GM21825 (cell line): ENCODE measurements at regions not wholly inside any gene's neighbourhood (a gene's known extent, or its start where the extent isn't known, plus 50 kb on each side); places are given as distances from the start of the nearest gene placed in this dataset.
"Not testable (repeated sequence)": the region's sequence is repeated elsewhere in the genome, so short reads cannot be mapped to it uniquely, and the experiment has no call there.

Source experiments
- ATAC-seq: cut with Tn5 transposase; IDR thresholded peaks from one replicate; pipeline ENCODE4 v1.9.1; 2021; ENCODE audit warnings: mild to moderate bottlenecking, moderate library complexity; ENCODE audit not compliant: unreplicated experiment

DNA sequence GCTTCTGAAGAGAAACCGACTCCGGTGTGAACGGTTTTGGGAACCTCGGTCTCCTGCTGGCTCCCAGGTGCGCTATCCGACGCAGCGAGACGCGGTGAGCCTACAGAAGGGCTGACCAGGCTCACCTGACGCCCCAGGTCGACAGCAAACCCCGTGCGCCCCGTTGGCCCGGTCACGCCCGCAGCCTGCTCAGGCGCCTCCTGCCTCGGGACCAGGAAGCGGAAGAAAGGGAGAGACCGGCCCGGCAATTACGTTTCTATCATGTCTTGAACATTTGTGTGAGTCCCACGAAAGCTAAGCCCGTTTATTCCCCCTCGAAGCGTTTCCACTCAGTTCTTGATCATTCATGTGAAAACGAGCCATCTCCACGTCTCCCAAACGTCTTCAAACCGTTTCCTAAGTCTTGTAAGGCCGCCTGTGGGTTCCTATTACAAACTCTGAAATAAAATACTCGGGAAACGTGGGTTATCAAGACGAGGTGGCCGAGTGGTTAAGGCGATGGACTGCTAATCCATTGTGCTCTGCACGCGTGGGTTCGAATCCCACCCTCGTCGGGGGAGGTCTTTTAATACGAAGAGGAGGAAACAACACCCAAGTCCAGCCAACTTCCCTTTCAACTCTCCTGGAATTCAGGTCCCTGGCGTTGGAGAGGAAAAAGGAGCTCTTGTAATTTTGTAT, 150.5 kb upstream of the PRSS16 start:
- ATAC-seq = no peak

DNA sequence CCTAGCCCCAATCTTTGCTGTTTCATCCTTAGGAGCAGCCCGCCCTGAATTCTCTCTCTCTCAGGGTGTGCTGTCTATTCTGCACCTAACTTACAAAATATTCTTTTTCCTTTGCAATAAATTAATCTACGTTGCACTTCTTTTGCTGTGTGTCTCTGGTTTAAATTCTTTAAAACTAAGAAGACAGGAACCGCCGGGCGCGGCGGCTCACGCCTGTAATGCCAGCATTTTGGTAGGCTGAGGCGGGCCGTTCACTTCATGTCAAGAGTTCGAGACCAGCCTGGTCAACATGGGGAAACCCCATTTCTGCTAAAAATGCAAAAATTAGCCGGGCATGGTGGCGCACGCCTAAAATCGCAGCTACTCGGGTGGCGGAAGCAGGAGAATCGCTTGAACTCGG, 148.5 kb upstream of the PRSS16 start:
- no peak for ATAC-seq

GRCh38 chr6:27100921-27101320, 146.6 kb upstream of the PRSS16 start:
- ATAC-seq = no peak

GRCh38 chr6:27101824-27102223, 145.7 kb upstream of the PRSS16 start:
- ATAC-seq = no peak

GRCh38 chr6:27106382-27106781, 141.1 kb upstream of the PRSS16 start:
- no peak for ATAC-seq

DNA sequence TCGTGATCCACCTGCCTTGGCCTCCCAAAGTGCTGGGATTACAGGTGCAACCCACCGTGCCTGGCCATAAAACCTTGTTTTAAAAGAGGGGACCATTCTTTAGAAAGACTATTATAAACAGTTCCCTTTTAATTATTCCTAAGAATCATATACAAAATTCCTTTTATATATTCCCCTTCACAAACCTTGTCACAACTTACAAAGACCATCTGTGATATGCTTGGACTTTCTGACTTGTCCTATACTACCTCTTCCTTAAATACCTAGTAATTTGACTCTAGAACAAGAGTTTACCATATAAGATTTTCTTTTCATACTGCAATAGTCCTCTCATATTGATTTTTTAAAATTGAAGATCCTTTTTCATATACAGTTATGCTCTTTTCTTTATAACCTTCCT, 135.8 kb upstream of the PRSS16 start:
- ATAC-seq = no peak

GRCh38 chr6:27112974-27113373, 134.5 kb upstream of the PRSS16 start:
- no peak for ATAC-seq

- ATAC-seq = no peak
Measured at GRCh38 chr6:27119329-27119728, 128.2 kb upstream of the PRSS16 start.

- no peak for ATAC-seq
Measured at GRCh38 chr6:27119761-27120160, 127.7 kb upstream of the PRSS16 start.

DNA sequence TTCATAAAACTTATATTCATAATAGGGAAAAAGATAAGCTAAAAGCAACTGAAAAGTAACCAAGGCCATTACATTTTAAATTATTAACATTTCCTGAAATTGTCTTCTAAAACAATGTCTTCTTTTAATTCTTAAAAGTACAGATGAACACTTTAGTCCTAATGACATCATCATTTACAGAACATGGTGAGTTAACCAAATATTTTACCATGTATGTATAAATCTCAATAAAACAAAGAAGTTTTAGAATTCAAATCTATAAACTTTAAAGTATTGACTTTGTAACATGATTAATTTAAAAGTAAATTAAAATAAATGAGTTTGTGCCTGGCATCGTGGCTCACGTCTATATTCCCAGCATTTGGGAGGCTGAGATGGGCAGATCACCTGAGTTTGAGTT, 125.9 kb upstream of the PRSS16 start:
- no peak for ATAC-seq

DNA sequence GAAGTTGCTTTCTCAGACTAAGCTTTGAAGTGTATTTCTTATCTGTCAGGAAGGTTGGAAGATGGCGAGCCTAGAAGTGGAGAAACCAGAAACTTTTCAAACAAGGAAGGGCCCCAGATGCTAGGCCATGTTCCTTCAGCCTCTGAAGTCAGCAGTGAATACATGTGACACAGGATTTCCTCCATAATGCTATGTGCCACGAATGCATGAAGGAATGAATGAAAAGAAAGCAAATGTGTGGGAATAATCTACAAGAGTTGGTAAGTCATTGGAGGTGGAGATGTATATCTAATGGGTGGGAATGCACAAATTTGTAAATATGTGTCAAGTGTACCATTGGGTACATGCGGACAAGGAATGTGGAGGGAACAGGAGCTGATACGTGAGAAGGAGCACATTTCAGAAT, 123.2 kb upstream of the PRSS16 start:
- no peak for ATAC-seq

- no peak for ATAC-seq
Measured at GRCh38 chr6:27126046-27126814, 121.3 kb upstream of the PRSS16 start.

- peak; percentile 41 for ATAC-seq
Measured at GRCh38 chr6:27126815-27127537, 120.5 kb upstream of the PRSS16 start.

- ATAC-seq = not testable (repeated sequence)
Measured at GRCh38 chr6:27127874-27128273, 119.6 kb upstream of the PRSS16 start.

DNA sequence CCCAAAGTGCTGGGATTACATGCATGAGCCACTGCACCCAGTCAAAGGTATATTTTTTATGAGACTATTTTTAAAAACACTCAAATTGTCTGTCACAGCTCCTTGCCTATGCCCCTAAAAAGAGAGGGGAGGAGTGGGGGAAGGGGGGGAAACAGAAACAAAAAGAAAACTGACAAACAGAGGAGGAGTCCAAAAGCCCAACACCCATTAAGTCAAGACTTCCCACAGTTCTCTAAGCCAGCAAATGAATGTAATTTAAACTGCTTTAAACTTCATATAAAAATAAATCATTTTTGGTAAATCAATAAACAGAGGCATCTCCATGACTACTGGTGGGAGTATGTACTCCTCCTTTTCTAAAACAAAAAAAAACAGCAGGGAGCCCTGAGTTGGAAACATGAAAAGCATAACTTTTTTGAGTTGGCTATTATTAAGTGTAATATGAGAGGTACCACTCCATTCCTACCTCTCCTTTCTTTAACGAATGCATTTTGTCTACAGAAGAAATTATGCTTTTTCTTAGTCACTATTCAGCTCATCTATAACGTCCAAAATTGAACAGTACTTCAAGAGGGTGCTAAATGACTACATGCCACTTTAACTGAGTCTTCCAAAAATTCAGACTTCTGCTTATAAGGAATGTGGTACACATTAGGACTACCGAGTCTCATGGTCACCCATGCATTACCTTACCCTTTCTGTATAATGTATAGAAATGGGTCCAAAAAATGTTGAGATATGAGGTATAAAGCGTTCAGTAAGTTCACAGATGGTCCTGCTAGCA, 119.0 kb upstream of the PRSS16 start:
- no peak for ATAC-seq

GRCh38 chr6:27129095-27129815, 118.2 kb upstream of the PRSS16 start:
- ATAC-seq = no peak

GRCh38 chr6:27129917-27130316, 117.6 kb upstream of the PRSS16 start:
- no peak for ATAC-seq

- no peak for ATAC-seq
Measured at GRCh38 chr6:27130668-27131428, 116.7 kb upstream of the PRSS16 start.

- peak; percentile 3 for ATAC-seq
Measured at GRCh38 chr6:27132282-27132531, 115.3 kb upstream of the PRSS16 start.
